IMR-90 (cell line): ENCODE measurements at regions not wholly inside any gene's neighbourhood (a gene's known extent, or its start where the extent isn't known, plus 50 kb on each side); places are given as distances from the start of the nearest gene placed in this dataset.

Experiments
- ATAC-seq: fragments of 200-7000 bp; cut with Tn5 transposase; 2 replicates; pipeline ENCODE4 v1.9.1; 2020; ENCODE audit warnings: low read depth, mild to moderate bottlenecking, moderate library complexity
- BruUV-seq: library from RNA; stranded (reverse); fragments of 400-500 nt; replicated peaks from 2 replicates; lab custom pipeline; 2021; lab: Mats Ljungman, UMichigan
- CTCF ChIA-PET: fragments of 300-600 bp; formaldehyde crosslinking; extraction: SDS; loops from one replicate; lab custom pipeline; 2021; ENCODE audit warnings: antibody characterized with exemption; lab: Yijun Ruan, JAX
- POLR2A ChIA-PET: fragments of 300-600 bp; sonication (Branson Sonifier 250); formaldehyde crosslinking; loops from one replicate; lab custom pipeline; 2022; ENCODE audit warnings: antibody characterized with exemption; ENCODE audit not compliant: unreplicated experiment; lab: Charles Lee
- DNase-seq: peaks from one replicate; pipeline ENCODE4 v3.0.0; 2013
- H2AFZ ChIP-seq: replicated peaks from 2 replicates; pipeline ENCODE3; 2013; ENCODE audit warnings: low read length, mild to moderate bottlenecking; ENCODE audit not compliant: poor library complexity
- H2AK5ac ChIP-seq: 2 replicates; pipeline ENCODE4 v1.6.1; 2013; ENCODE audit warnings: low read depth, low read length, inconsistent platforms
- H2AK9ac ChIP-seq: replicated peaks from 2 replicates; pipeline ENCODE3; 2013; ENCODE audit warnings: mild to moderate bottlenecking, low read depth, low read length, moderate library complexity; ENCODE audit not compliant: poor library complexity
- H2BK120ac ChIP-seq: 2 replicates; pipeline ENCODE4 v1.6.1; 2013; ENCODE audit warnings: low read depth, low read length, inconsistent platforms
- H2BK15ac ChIP-seq: 3 replicates; pipeline ENCODE4 v1.6.1; 2013; ENCODE audit warnings: low read depth, low read length, inconsistent platforms
- H2BK20ac ChIP-seq: 2 replicates; pipeline ENCODE4 v1.6.1; 2013; ENCODE audit warnings: low read depth, mild to moderate bottlenecking, inconsistent platforms, low read length, moderate library complexity
- H2BK5ac ChIP-seq: 2 replicates; pipeline ENCODE4 v1.6.1; 2013; ENCODE audit warnings: mild to moderate bottlenecking, low read depth, low read length, inconsistent platforms; ENCODE audit not compliant: poor library complexity, severe bottlenecking
- H3K14ac ChIP-seq: replicated peaks from 2 replicates; pipeline ENCODE4 v1.6.1; 2013; ENCODE audit warnings: low read depth, low read length, inconsistent platforms
- H3K18ac ChIP-seq: 2 replicates; pipeline ENCODE4 v1.6.1; 2013; ENCODE audit warnings: low read depth, low read length, control low read depth
- H3K23ac ChIP-seq: 2 replicates; pipeline ENCODE4 v1.6.1; 2013; ENCODE audit warnings: low read depth, low read length, inconsistent platforms
- H3K27ac ChIP-seq: 2 replicates; pipeline ENCODE4 v1.5.1; 2013; ENCODE audit warnings: mild to moderate bottlenecking, control low read depth, low read length; ENCODE audit not compliant: insufficient read depth
- H3K27me3 ChIP-seq: 2 replicates; pipeline ENCODE4 v1.6.1; 2013; ENCODE audit warnings: low read length; ENCODE audit not compliant: control insufficient read depth, insufficient read depth
- H3K36me3 ChIP-seq: 2 replicates; pipeline ENCODE4 v1.6.1; 2013; ENCODE audit warnings: low read length, mixed read lengths; ENCODE audit not compliant: control insufficient read depth, insufficient read depth
- H3K4ac ChIP-seq: 2 replicates; pipeline ENCODE4 v1.6.1; 2013; ENCODE audit warnings: low read depth, low read length, inconsistent platforms
- H3K4me1 ChIP-seq: 2 replicates; pipeline ENCODE4 v1.6.1; 2013; ENCODE audit warnings: low read length, mixed read lengths; ENCODE audit not compliant: control insufficient read depth, insufficient read depth
- H3K4me2 ChIP-seq: 2 replicates; pipeline ENCODE4 v1.6.1; 2013; ENCODE audit warnings: low read depth, mild to moderate bottlenecking, control low read depth, low read length, moderate library complexity
- H3K4me3 ChIP-seq: 2 replicates; pipeline ENCODE4 v1.5.1; 2013; ENCODE audit warnings: low read depth, mild to moderate bottlenecking, control low read depth, low read length, moderate library complexity; ENCODE audit not compliant: insufficient read depth
- H3K56ac ChIP-seq: 2 replicates; pipeline ENCODE4 v1.6.1; 2013; ENCODE audit warnings: low read length, inconsistent platforms; ENCODE audit not compliant: insufficient read depth; ENCODE audit errors: extremely low read depth
- H3K79me1 ChIP-seq, 2 experiments: 2 replicates each; pipeline ENCODE4 v1.6.1; 2013; ENCODE audit warnings: low read length in 2 of 2, inconsistent platforms in 1 of 2, low read depth in 1 of 2
- H3K9ac ChIP-seq: 2 replicates; pipeline ENCODE4 v1.6.1; 2013; ENCODE audit warnings: low read depth, low read length, control low read depth
- H3K9me1 ChIP-seq: 2 replicates; pipeline ENCODE4 v1.6.1; 2013; ENCODE audit warnings: low read length, inconsistent platforms; ENCODE audit not compliant: insufficient read depth
- H3K9me3 ChIP-seq: 2 replicates; pipeline ENCODE4 v1.6.1; 2013; ENCODE audit warnings: low read length; ENCODE audit not compliant: control insufficient read depth, insufficient read depth
- H4K20me1 ChIP-seq: 2 replicates; pipeline ENCODE4 v1.6.1; 2013; ENCODE audit warnings: low read length, inconsistent platforms; ENCODE audit not compliant: insufficient read depth
- H4K5ac ChIP-seq: 2 replicates; pipeline ENCODE4 v1.6.1; 2013; ENCODE audit warnings: mild to moderate bottlenecking, low read depth, low read length, control low read depth
- H4K8ac ChIP-seq, 2 experiments: 2 replicates each; pipeline ENCODE4 v1.6.1; 2013; ENCODE audit warnings: low read depth in 2 of 2, low read length in 2 of 2, control low read depth in 1 of 2, inconsistent platforms in 1 of 2
- H4K91ac ChIP-seq: 2 replicates; pipeline ENCODE4 v1.6.1; 2013; ENCODE audit warnings: low read depth, low read length, inconsistent platforms; ENCODE audit not compliant: insufficient read depth
- BHLHE40 ChIP-seq: fragments of 150-350 bp; IDR thresholded peaks from 2 replicates; pipeline ENCODE4 v1.6.1; 2016; ENCODE audit warnings: mild to moderate bottlenecking, low read depth, low read length
- CEBPB ChIP-seq: IDR thresholded peaks from 2 replicates; pipeline ENCODE4 v1.6.1; 2012; ENCODE audit warnings: low read depth, low read length, improper control_type of control experiment
- CHD1 ChIP-seq: IDR thresholded peaks from 2 replicates; pipeline ENCODE4 v1.6.1; 2012; ENCODE audit warnings: low read depth, low read length, improper control_type of control experiment
- FOS ChIP-seq: fragments of 150-350 bp; IDR thresholded peaks from 2 replicates; pipeline ENCODE4 v1.6.1; 2016; ENCODE audit warnings: low read depth, low read length
- MAFK ChIP-seq: IDR thresholded peaks from 2 replicates; pipeline ENCODE4 v1.6.1; 2012; ENCODE audit warnings: low read depth, low read length, improper control_type of control experiment
- MAZ ChIP-seq: IDR thresholded peaks from 2 replicates; pipeline ENCODE4 v1.6.1; 2012; ENCODE audit warnings: low read depth, mild to moderate bottlenecking, low read length, improper control_type of control experiment, moderate library complexity, borderline replicate concordance
- MXI1 ChIP-seq: IDR thresholded peaks from 2 replicates; pipeline ENCODE4 v1.6.1; 2012; ENCODE audit warnings: low read depth, mild to moderate bottlenecking, low read length, moderate library complexity, borderline replicate concordance
- NFE2L2 ChIP-seq: fragments of 150-350 bp; IDR thresholded peaks from 2 replicates; pipeline ENCODE4 v1.6.1; 2016; ENCODE audit warnings: low read depth, mild to moderate bottlenecking, low read length
- POLR2A ChIP-seq: IDR thresholded peaks from 2 replicates; pipeline ENCODE4 v1.6.1; 2012; ENCODE audit warnings: mild to moderate bottlenecking, low read depth, low read length
- RAD21 ChIP-seq: IDR thresholded peaks from 2 replicates; pipeline ENCODE4 v1.6.1; 2012; ENCODE audit warnings: low read length, improper control_type of control experiment
- RCOR1 ChIP-seq: IDR thresholded peaks from 2 replicates; pipeline ENCODE4 v1.6.1; 2012; ENCODE audit warnings: mild to moderate bottlenecking, low read length, improper control_type of control experiment; ENCODE audit not compliant: insufficient replicate concordance
- RFX5 ChIP-seq: IDR thresholded peaks from 2 replicates; pipeline ENCODE4 v1.8.0; 2012; ENCODE audit warnings: low read depth, mild to moderate bottlenecking, low read length, moderate library complexity
- SMC3 ChIP-seq: fragments of 150-350 bp; IDR thresholded peaks from 2 replicates; pipeline ENCODE4 v1.6.1; 2016; ENCODE audit warnings: low read depth, mild to moderate bottlenecking, antibody characterized with exemption, low read length, moderate library complexity
- WGBS, 2 experiments: methylation state at CpG; one replicate each; pipeline versions ENCODE4 v1.1.5 to v1.1.7; 2013; ENCODE audit warnings: missing lambda C conversion rate in 2 of 2; ENCODE audit not compliant: insufficient read length in 1 of 2; ENCODE audit errors: extremely low coverage in 2 of 2; 5-methylcytosine and 5-hydroxymethylcytosine counted together
- dilution Hi-C: fragments of 300-500 bp; cut with HindIII; formaldehyde crosslinking; loops from one replicate; pipeline ENCODE4 v1.14.3; 2018; ENCODE audit warnings: low sequenced_read_pairs; ENCODE audit not compliant: unreplicated experiment
- in situ Hi-C: fragments of 300-500 bp; cut with MboI; formaldehyde crosslinking; loops from 3 replicates; pipeline ENCODE4 v1.14.3; 2019; ENCODE audit warnings: low sequenced_read_pairs, inconsistent platforms, mixed read lengths
- intact Hi-C: fragments of 100-400 bp; cut with micrococcal nuclease; formaldehyde crosslinking; loops from 2 replicates; pipeline ENCODE4 v1.10.0; 2022
- TF ChIP-seq, protein P1 (sequence below): fragments of 150-350 bp; IDR thresholded peaks from 2 replicates; pipeline ENCODE4 v1.6.1; 2017; ENCODE audit warnings: mild to moderate bottlenecking, antibody characterized with exemption, low read length, low read depth
- TF ChIP-seq, protein P2 (sequence below): fragments of 150-350 bp; IDR thresholded peaks from 2 replicates; pipeline ENCODE4 v1.6.1; 2016; ENCODE audit warnings: low read depth, mild to moderate bottlenecking, low read length, moderate library complexity, borderline replicate concordance
- TF ChIP-seq, protein P3 (sequence below): conservative IDR thresholded peaks from 2 replicates; pipeline ENCODE4 v1.5.1; 2012; ENCODE audit warnings: mild to moderate bottlenecking, low read depth, low read length, improper control_type of control experiment

DNA sequence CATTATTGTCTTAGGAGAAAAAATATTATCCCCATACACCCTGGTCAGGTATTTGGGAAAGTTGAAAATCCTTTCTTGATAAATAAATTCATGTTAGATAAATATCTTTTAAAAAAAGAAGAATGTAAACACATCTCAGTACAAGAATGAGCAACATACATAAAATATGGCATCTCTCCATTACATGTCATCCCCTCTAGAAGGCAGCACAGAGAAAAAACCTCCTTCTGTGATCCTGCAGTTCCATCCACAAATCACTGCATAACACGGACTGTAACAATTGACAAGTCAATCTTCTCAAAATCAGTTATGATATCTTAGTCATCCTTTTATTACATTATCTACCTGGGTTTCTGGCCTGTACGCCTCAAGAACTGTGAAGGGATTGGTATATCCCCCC, 683.9 kb upstream of the KLHL1 start:
- Histone ChIP-seq H2BK120ac (no peak overlapping the region), H3K4me1 (no peaks in the 10 kb centered on the region), H3K4ac (no peak overlapping the region), H3K27me3 (no peaks in the 10 kb centered on the region), H4K5ac (no peak overlapping the region), H2BK5ac (no peak overlapping the region), H3K9me3 (no peaks in the 10 kb centered on the region), H2AK5ac (no peak overlapping the region), H3K56ac (no peak overlapping the region), H3K27ac (no peak overlapping the region), H2AFZ (no peak overlapping the region), H3K4me2 (no peak overlapping the region), H2BK15ac (no peak overlapping the region), H2AK9ac (no peak overlapping the region), H3K9me1 (no peaks in the 10 kb centered on the region), H3K9ac (no peak overlapping the region), H3K18ac (no peak overlapping the region), H3K14ac (no peak overlapping the region), H4K8ac (no peak overlapping the region), H3K4me3 (no peak overlapping the region), H3K23ac (no peak overlapping the region), H3K79me1 (no peaks in the 10 kb centered on the region), H2BK20ac (no peak overlapping the region), H4K91ac (no peak overlapping the region), H3K36me3 (no peaks in the 10 kb centered on the region), H4K20me1 (no peaks in the 10 kb centered on the region)
- no peak for TF ChIP-seq CEBPB
- TF ChIP-seq CHD1 = no peak
- no peak for TF ChIP-seq RFX5
- TF ChIP-seq, protein P1, sequence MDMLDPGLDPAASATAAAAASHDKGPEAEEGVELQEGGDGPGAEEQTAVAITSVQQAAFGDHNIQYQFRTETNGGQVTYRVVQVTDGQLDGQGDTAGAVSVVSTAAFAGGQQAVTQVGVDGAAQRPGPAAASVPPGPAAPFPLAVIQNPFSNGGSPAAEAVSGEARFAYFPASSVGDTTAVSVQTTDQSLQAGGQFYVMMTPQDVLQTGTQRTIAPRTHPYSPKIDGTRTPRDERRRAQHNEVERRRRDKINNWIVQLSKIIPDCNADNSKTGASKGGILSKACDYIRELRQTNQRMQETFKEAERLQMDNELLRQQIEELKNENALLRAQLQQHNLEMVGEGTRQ = no peak
- TF ChIP-seq NFE2L2 = no peak
- TF ChIP-seq BHLHE40 = no peak
- TF ChIP-seq RCOR1 = no peak
- no peak for TF ChIP-seq MXI1
- no peak for TF ChIP-seq POLR2A
- no peak for TF ChIP-seq SMC3
- TF ChIP-seq, protein P2, sequence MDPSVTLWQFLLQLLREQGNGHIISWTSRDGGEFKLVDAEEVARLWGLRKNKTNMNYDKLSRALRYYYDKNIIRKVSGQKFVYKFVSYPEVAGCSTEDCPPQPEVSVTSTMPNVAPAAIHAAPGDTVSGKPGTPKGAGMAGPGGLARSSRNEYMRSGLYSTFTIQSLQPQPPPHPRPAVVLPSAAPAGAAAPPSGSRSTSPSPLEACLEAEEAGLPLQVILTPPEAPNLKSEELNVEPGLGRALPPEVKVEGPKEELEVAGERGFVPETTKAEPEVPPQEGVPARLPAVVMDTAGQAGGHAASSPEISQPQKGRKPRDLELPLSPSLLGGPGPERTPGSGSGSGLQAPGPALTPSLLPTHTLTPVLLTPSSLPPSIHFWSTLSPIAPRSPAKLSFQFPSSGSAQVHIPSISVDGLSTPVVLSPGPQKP = no peak
- TF ChIP-seq RAD21 = no peak
- TF ChIP-seq, protein P3, sequence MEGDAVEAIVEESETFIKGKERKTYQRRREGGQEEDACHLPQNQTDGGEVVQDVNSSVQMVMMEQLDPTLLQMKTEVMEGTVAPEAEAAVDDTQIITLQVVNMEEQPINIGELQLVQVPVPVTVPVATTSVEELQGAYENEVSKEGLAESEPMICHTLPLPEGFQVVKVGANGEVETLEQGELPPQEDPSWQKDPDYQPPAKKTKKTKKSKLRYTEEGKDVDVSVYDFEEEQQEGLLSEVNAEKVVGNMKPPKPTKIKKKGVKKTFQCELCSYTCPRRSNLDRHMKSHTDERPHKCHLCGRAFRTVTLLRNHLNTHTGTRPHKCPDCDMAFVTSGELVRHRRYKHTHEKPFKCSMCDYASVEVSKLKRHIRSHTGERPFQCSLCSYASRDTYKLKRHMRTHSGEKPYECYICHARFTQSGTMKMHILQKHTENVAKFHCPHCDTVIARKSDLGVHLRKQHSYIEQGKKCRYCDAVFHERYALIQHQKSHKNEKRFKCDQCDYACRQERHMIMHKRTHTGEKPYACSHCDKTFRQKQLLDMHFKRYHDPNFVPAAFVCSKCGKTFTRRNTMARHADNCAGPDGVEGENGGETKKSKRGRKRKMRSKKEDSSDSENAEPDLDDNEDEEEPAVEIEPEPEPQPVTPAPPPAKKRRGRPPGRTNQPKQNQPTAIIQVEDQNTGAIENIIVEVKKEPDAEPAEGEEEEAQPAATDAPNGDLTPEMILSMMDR = no peak
- TF ChIP-seq MAFK = no peak
- TF ChIP-seq FOS = no peak
- no peak for TF ChIP-seq MAZ
- intact Hi-C loops (no loop called here), in situ Hi-C loops (no loop called here), dilution Hi-C loops (no loop called here)
- ATAC-seq = no peak
- ChIA-PET POLR2A (no interaction called here), CTCF (no interaction called here)
- BruUV-seq = no TSS peak
- DNase-seq = no peak
- no CpG with 5 or more reads among the region's 2 CpGs for WGBS, 2 experiments
